GM13977 (cell line): ENCODE measurements at regions not wholly inside any gene's neighbourhood (a gene's known extent, or its start where the extent isn't known, plus 50 kb on each side); places are given as distances from the start of the nearest gene placed in this dataset.

ENCODE experiments used
- DNase-seq: peaks from one replicate; pipeline ENCODE4 v3.0.0; 2012; ENCODE audit warnings: low spot score
- in situ Hi-C: fragments of 300-500 bp; cut with MboI; formaldehyde crosslinking; loops from one replicate; pipeline ENCODE4 v1.12.0; 2022; ENCODE audit warnings: low sequenced_read_pairs, low pct_unique_long_range_greater_than_20kb, mixed read lengths, inconsistent platforms; ENCODE audit not compliant: unreplicated experiment
- TF ChIP-seq, protein P1 (sequence below): IDR thresholded peaks from 2 replicates; pipeline ENCODE4 v1.5.1; 2012; ENCODE audit warnings: mild to moderate bottlenecking, control low read depth; ENCODE audit not compliant: insufficient read depth; ENCODE audit errors: extremely low read depth, missing control alignments

DNA sequence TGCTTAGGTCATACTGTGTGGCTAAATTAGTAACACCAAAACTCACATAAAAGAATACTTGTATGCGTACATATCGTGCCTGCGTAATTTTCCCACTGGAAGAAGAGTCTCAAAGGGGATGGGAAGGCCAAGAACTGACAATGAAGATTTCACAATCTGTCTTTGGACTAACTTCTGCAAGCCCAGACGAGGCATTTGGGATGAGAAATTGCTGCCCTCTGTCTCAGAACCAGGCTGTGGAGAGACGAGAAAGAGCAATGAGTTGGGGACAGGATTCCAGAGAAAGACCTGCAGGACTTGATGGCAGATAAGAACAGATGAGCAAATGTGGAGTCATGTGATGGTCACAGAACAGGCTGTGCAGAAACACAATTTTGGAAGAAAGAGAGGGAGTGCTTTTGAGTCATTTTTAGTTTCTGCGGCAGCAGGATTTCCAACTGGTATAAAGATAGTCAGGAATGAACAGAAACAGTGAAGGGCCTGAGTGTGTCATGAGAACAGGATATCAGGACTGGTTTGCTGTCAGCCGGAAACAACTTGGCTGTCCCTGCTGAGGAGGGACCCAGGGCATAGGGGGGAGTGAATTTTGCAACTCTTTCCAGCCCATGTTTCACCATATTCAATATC, 82.7 kb upstream of the CTSC start:
- no peak for DNase-seq
- in situ Hi-C loops, result no loop called here
- TF ChIP-seq, protein P1, sequence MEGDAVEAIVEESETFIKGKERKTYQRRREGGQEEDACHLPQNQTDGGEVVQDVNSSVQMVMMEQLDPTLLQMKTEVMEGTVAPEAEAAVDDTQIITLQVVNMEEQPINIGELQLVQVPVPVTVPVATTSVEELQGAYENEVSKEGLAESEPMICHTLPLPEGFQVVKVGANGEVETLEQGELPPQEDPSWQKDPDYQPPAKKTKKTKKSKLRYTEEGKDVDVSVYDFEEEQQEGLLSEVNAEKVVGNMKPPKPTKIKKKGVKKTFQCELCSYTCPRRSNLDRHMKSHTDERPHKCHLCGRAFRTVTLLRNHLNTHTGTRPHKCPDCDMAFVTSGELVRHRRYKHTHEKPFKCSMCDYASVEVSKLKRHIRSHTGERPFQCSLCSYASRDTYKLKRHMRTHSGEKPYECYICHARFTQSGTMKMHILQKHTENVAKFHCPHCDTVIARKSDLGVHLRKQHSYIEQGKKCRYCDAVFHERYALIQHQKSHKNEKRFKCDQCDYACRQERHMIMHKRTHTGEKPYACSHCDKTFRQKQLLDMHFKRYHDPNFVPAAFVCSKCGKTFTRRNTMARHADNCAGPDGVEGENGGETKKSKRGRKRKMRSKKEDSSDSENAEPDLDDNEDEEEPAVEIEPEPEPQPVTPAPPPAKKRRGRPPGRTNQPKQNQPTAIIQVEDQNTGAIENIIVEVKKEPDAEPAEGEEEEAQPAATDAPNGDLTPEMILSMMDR, result no peak

DNA sequence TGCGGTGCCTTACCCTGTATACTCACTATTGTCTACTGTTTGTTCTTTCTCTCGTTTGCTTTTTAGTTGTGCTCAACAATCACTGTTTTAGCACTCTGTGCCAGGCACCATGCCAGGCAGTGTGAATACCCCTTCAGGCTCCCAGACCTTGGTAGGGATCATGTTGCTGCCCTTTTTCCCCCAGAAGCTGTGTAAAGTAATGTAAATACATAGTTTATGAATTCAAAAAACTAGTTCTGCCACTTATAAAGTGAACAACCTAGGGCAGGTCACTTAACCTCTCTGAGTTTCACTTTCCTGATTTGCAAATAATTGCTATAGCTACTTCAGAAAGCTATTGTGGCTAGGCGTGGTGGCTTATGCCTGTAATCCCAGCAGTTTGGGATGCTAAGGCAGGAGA, 81.0 kb upstream of the CTSC start:
- in situ Hi-C loops, result no loop called here
- DNase-seq, result no peak
- TF ChIP-seq, protein P1, result no peak

DNA sequence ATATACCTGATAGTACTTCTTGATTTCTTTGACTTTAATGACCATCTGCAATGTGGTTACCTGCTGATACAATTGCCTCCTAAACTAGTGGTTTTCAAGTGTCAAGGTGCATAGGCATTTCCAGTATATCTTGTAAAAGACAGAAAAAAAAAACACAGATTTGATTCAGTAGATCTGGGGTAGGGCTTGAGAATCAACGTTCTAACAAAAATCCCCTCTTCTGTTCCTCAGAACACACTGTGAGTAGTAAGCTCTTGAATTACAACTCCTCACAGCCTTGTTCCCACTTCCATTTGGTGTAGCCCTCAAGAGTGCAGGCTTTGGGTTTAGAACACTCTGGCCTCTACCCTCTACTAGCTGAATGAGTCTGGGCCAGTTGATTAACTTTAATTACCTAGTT, 78.0 kb upstream of the CTSC start:
- TF ChIP-seq, protein P1, result no peak
- in situ Hi-C loops, result no loop called here

DNA sequence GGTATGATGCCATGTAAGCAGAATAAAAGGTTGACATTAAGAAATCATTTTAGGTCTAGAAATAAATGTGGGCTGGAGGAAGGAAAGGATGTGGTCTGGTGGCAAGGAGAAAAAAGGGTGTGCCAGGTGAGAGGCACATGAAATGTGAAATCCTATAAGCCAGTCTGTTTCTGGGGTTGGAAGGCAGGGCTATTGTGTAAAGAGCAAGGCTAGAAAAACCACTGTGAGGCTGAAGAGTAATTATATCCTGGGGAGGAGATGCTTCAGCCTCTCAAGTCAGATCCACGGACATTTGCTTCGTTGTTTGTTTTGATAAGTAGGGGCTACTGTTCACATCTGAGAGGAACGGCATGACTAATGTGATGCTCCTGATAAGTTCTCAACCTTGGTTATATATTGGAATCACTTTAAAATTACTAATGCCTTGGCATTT, 77.5 kb upstream of the CTSC start:
- DNase-seq, result no peak
- in situ Hi-C loops, result no loop called here
- TF ChIP-seq, protein P1, result no peak

More for the DNA sequence above, 78.0 kb upstream of the CTSC start:
- no peak for DNase-seq

DNA sequence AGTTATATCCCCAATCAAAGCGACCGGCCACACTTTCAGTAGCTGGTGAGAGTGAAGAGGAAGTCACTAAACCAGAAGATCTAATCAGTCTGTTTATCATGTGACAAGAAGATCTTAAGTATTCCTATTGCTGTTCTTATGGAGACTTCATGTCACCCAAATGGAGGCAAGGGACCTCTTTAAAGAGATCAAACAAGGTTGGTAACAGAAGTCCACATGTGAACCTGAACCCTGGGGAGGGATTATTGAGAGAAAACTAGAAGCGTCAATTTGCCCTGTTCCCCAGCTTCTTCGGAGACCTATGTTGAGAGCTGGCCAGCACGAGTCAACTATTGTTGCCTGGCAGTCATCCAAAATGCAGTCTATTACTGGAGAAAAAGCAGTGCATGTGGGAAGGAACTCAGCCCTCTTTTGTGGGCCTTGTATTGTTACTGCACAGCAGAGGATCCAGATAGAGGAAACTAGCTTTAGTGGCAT, 76.9 kb upstream of the CTSC start:
- TF ChIP-seq, protein P1, result no peak
- no peak for DNase-seq

DNA sequence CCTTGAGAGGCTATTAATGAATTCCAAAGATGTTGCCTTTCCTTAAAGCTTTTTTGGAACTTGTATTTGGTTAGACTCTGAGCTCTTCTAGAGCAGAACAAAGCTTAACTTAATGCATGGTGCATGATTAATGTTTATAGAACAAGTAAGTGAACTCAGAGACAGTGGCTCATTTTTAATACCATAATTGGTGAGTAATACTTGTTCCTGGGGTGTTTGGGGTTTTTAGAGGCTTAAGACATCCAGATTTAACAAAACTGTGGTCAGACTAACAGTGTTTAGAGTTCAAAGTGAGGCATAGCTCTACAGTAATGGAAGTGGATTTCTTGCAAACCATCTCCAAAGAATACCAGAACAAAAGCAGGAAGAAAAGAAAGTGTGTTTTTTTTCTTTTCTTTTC, 73.7 kb upstream of the CTSC start:
- TF ChIP-seq, protein P1, result no peak
- no peak for DNase-seq
- in situ Hi-C loops, result no loop called here

More for the DNA sequence above, 76.9 kb upstream of the CTSC start:
- in situ Hi-C loops, result no loop called here
